NCI-H526 (cell line): ENCODE measurements at regions not wholly inside any gene's neighbourhood (a gene's known extent, or its start where the extent isn't known, plus 50 kb on each side); places are given as distances from the start of the nearest gene placed in this dataset.

Source experiments
- DNase-seq, 2 experiments: peaks; one replicate each; lab custom pipeline; 2025; lab: John Stamatoyannopoulos, UW

- no peak for DNase-seq
Observed at GRCh38 chr10:78186572-78186971, 152.9 kb downstream of the RPS24 start.

- DNase-seq = no peak
Observed at GRCh38 chr10:78187371-78187770, 153.7 kb downstream of the RPS24 start.

- no peak for DNase-seq
Observed at GRCh38 chr10:78188446-78188845, 154.8 kb downstream of the RPS24 start.

DNA sequence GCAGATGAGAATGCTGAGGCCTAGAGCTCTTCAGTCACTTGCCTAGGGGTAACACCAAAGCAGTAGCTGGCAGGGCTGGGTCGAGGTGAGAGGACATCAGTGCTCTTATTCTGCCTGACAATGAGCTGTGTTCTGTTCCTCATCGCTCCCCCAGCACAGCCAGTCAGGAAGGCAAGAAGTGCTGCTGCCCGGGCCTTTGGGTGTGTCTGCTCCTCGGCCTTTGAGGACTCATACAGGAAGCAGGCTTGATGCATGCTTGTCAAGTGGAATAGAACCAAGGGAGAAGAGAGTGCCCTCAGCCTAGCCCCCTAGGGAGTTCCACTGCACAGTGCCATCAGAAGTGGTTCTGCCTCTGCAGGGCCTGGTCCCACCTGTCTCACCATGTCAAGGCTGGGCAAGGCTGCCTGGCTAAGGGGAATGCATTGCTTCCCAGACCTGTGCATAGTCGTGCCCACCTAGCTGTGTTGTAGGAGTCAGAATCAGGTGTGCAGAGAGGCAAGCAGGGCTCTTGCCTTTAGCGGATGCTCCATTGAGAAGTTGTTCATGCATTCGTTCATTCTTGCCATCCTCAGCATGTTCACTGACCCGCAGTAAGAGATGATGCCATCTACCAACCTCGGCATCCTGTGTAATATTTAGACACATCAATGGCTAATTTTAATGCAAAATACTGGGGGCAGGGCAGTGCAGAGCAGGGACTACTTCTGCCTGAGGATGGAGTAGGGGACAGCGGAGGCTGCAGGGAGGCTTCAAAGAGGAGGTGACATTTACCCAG is 156.6 kb downstream of the RPS24 start:
- DNase-seq = no peak

GRCh38 chr10:78191301-78191700 is 157.6 kb downstream of the RPS24 start:
- no peak for DNase-seq

DNA sequence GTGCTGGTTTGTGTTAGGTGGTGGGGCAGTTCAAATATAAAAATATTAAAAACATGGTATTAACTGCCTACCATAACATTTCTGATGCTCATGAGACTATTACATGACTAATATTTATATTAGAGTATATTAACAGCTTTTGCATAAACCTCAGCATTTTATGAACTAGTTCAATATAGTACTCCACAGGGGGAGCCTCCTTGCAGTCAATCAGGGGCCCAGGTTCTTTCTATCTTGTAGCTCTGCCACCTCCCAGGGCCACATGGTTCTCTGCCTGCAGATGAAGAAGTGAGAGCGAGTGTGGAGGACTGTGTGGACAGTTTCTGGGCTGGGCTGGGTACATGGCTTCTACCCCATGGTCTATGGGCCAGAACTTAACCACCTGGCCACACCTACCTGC is 159.5 kb downstream of the RPS24 start:
- DNase-seq = no peak

DNA sequence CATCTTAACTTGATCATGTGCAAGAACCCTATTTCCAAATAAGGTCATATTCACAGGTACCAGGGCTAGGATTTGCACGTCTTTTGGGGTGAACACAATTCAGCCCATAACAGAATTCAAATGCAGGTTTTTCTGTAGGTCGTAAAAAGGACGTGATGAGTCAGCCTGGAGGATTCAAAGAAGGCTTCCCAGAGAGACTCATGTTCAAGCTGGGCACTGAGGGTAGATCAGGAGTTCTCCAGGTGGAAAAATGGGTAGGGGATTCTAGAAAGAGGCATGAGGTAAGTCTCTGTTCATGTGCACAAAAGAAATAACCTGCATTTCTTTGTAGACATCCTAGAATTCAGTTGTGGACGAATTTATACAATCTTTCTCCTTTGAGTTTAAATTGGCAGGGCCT is 160.4 kb downstream of the RPS24 start:
- DNase-seq = no peak

DNA sequence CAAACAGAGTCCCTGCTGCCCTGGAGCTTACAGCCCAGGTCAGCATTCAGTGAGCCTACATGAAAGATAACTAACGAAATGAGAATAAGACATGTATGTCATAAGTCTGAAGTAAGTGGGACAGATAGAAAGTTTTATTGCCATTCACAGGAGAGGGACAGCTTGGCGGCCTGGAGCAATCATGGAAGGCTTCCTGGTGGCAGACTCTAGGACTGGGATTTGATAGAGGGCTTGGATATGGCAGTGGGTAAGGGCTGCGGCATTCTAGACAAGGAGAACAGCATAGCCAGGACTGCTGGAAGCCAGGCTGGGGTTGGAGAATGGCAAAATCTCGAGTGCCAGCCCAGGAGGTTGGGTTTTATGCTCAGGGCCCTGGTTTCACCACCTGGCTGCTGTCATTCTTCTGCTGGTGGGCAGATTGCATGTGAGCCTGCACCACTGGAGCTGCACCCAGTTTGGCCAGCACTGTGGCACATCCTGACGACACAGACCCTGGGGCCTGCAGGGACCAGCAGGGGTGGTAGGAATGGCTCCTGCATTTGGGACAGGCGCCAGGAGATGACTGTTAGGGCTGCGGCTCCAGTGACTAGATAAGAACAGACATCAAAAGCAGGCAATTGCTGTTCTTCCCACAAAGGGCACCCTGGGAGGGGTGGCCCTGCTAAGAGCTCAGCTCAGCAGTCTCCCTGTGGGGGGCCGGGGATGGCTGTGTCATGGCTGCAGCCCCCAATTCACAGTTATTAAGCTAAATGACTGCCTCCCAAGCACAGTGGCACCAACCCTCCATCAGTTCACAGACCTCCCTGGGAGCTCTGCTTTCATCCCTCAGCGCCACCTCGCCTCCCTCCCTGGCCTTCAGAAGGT is 161.1 kb downstream of the RPS24 start:
- no peak for DNase-seq

DNA sequence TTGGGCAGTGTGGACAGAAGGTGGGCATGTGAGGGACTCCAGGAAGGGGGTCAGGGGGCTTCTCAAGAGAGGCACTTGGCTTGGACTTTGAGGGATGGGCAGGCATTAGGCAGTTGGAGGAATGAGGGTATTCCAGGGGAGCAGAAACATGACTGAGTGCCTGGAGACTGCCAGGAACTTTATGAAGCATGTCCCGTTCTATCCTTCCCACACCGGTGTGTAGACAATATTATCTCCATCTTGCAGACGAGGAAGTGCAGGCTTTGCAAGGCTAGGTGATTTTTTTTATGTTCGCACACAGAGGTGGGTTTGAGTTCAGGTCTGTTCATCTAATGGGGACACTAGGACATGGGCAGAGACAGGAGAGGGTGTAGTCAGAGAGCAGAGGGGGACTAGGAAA is 162.7 kb downstream of the RPS24 start:
- DNase-seq = no peak

DNA sequence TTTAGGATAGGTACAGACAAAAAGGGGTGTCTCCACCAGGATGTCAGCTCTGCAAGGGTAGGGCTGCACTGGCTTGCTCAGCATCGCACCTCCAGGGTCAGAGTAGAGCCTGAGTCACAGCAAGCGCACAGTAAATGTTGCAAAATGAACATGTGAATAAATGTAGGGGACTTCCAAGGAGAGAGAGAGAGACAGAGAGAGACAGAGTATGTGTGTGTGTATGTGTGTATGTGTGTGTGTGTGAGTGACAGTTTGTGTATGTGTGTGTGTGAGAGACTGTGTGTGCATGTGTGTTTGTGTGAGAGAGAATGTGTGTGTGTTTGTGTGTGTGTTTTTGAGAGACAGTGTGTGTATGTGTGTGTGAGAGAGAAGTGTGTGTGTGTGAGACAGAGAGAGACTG is 163.3 kb downstream of the RPS24 start:
- DNase-seq = no peak

- no peak for DNase-seq
Observed at GRCh38 chr10:78197628-78198272, 164.1 kb downstream of the RPS24 start.

DNA sequence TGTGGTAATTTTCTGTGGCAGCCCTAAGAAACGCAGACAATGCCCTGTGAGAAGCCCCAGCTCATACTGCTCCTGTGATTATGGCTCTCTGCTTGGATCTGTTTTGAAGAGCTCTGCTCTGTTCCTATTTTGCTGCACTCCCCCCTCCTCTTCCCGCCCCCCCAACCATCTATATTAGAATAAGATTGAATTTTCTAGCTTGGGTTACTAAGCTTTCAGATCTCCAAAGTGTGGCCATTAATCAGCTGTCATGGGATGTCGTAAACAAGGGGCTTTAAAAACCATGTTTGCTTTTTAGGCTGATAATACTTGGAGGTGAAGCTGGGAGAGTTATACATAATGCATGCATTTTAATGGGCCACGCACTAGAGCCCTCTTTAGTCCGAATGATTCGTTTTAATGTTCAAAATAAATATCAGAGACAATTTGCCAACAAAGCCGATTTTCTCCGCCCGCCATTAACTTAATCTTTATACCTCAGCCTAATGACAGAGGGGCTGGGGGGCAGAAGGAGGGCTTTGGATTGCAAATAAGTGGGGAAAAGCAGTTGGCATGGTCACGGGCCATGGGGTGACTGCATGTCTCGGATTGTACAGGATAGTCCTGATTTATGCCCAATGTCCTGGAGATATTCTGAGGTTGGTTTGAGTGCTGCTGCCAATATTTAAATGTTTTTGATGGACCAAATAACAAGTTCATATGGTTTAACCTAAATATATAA is 165.5 kb downstream of the RPS24 start:
- no peak for DNase-seq

DNA sequence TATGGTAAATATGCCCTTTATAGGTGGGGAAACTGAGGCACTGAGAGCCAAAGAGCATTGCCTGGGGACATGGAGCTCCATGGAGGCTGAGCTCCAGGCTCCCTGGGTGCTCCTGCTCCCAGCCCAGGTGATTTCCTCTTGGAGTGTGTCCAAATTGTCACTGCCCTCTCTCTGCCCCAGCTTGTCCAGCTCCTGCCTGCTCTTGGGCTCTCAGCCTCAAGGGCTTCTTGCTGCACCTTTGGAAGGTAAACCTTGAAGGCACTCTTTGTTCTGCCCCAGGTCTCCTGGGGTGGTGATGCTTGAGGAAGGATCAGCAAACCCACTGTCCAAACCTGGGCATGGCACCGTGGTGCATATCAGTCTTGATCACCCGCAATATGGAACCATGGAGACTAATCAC is 166.1 kb downstream of the RPS24 start:
- no peak for DNase-seq

DNA sequence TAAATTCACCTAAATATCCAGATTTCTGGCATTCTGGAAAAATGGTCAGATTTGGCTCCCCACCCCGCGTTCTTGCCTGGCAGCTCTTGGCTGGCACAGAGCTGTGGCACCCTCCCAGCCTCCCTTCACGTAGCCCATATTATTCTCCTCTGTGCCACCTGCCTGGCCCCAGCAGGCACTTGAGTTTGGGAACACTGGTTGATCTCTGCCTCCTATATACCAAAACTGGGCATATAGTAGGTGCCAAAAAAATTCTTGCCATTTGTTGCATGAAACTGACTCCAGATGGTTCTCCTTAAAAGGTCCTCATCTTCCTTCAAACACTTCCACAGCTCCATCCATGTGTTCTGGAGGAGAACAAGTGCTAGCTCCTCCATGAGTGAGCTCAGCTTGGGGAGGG is 167.0 kb downstream of the RPS24 start:
- DNase-seq = no peak

GRCh38 chr10:78202386-78202785 is 168.7 kb downstream of the RPS24 start:
- DNase-seq = no peak

DNA sequence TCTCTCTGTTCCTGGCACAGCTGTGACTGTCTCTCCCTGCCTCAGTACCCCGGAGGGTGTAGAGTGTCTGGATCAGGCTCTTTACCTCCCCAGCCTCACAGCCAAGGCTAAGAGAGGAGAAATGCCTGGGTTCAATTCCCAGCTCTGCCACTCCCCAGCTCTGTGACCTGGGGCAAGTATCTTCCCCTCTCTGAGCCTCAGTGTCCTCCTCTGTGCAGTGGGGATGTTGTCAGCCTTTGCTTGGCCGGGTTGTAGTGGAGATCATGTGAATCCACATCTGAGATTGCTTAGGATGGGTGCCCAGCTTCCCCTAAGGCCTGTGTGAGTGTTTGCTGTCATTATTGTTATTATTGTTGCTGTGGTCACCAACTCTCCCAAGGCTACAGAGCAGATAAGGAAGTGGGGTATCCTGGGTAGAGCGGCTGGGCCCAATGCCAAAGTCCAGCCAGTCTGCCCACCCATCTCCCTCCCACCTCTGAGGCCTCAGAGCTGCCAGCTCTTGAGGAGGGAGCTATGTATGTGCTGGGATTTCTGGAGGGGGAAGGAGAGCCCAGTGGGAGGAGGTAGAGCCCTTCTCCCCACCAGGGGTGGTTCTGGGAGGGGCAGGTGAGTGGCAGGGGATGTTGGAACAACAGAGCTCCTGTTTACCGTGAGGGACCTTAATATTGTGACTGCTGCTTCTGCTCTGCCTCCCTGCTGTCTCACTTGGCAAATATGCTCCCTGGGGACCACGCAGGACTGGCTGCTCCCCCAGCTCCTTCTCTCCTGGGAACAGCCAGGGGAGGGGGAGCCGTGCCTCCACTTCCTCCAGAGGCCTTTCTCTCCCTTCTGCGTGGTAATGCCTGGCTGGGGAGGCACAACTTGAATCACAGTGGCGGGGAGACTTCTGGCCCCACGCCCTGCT is 170.5 kb downstream of the RPS24 start:
- peak; percentile 42 to 81 for DNase-seq

DNA sequence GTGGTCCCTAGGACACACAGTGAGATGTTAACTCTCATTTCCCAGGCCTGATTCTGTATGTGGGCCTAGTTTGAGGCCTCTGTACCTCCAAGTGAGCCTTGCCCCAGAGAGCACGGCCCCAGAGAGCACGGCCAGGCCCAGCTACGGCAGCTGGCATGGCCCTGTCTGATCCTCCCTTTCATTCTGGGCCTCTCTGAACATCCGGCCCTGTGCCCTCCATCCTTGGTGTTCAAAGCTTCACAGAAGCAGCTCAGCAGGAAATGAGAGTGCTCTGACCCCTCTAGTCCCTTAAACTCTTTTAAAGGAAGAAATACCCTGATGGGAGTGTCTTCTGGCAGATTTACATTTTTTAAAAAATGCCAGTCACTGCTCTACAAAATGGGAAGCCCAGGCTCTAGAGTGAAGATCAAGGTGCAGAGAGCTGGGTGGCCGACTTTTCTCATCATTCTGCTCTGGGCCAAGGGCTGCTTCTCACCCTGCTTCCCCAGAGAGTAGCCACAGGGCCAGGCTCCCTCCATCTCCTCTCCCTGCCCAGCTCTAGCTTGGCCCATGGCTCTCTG is 171.9 kb downstream of the RPS24 start:
- DNase-seq = no peak

- DNase-seq = no peak
Observed at GRCh38 chr10:78207216-78207615, 173.6 kb downstream of the RPS24 start.

DNA sequence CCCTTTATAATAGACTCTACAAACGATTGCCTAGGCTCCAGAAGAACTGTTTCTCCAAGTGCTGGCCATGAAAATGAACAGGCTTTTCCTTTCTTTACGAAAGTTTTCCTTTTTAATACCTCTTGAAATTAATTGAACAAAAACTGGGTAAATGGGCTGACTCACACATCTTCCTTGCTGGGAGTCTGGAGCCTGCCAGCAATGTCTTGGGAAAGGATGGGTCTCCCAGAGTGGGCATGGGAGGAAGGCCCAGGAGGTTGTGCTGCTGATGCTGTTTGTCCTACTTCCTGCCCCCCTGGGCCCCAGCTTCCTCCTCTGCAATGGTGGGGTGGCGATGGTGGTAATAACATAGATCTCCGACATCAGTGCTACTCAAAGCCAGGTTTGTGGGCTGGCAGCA is 174.1 kb downstream of the RPS24 start:
- no peak for DNase-seq

DNA sequence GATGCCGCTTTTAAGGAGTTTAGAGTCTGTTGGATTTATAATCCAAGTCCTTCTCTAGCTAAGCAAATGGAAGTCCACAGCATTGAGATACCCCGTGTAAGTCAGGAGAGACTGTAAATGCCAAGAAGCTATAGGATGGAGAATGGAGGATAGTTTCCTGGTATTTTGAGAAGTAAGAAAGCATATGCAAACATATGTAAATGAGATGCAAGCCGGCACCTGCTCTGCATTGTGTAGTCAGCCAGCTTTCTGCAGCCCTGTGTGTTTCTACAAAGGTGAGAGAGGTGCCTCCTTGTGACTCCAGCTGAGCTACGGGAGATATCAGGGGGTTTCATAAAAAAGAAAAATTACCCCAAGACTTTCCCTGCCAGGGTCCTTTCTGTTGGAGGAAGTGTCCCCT is 176.3 kb downstream of the RPS24 start:
- peak; percentile 82 to 86 for DNase-seq

- no peak for DNase-seq
Observed at GRCh38 chr10:78210548-78210947, 176.9 kb downstream of the RPS24 start.
